HG03354 (cell line): ENCODE measurements at regions not wholly inside any gene's neighbourhood (a gene's known extent, or its start where the extent isn't known, plus 50 kb on each side); places are given as distances from the start of the nearest gene placed in this dataset.
"Not testable (repeated sequence)": the region's sequence is repeated elsewhere in the genome, so short reads cannot be mapped to it uniquely, and the experiment has no call there.

Experiments
- ATAC-seq: cut with Tn5 transposase; IDR thresholded peaks from one replicate; pipeline ENCODE4 v1.9.1; 2021; ENCODE audit warnings: mild to moderate bottlenecking; ENCODE audit not compliant: unreplicated experiment, poor library complexity, severe bottlenecking

DNA sequence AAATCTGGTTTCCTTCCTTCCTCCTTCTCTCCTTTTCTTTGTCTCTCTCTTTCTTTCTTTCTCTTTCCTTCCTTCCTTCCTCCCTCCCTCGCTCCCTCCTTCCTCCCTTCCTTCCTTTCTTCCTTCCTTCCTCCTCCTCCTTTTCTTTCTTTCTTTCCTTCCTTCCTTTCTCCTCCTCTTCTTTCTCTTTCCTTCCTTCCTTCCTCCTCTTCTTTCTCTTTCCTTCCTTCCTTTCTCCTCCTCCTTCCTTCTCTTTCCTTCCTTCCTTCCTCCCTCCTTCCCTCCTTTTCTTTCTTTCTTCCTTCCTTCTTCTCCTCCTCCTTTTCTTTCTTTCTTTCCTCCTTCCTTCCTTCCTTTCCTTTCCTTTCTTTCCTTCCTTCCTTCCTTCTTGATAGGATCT, 61.2 kb downstream of the VIP start:
- ATAC-seq: no peak

- ATAC-seq: no peak
Measured at GRCh38 chr6:152815230-152815872, 64.8 kb downstream of the VIP start.

- no peak for ATAC-seq
Measured at GRCh38 chr6:152816055-152816454, 65.5 kb downstream of the VIP start.

GRCh38 chr6:152821525-152821924, 70.9 kb downstream of the VIP start:
- no peak for ATAC-seq

- ATAC-seq: no peak
Measured at GRCh38 chr6:152824666-152825065, 74.1 kb downstream of the VIP start.

DNA sequence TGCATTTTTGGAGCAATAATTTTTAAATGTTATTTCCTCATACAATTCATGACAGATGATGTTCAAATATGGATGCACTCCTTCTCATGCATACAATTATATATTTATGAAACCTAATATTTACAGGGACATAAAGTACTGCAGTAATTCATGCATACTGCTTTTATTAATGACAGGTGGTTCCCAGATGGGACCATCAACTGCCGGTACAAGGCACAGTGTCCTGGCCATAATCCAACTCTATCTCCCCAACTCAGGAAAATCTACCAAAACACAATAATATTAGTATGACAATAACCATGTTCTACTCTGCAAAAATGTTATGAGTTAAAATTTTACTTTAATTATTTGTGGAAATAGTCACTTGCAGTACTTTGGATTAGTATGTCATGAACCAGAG, 77.8 kb downstream of the VIP start:
- no peak for ATAC-seq

GRCh38 chr6:152834366-152834765, 83.8 kb downstream of the VIP start:
- ATAC-seq: not testable (repeated sequence)

GRCh38 chr6:152836523-152836922, 85.9 kb downstream of the VIP start:
- no peak for ATAC-seq

DNA sequence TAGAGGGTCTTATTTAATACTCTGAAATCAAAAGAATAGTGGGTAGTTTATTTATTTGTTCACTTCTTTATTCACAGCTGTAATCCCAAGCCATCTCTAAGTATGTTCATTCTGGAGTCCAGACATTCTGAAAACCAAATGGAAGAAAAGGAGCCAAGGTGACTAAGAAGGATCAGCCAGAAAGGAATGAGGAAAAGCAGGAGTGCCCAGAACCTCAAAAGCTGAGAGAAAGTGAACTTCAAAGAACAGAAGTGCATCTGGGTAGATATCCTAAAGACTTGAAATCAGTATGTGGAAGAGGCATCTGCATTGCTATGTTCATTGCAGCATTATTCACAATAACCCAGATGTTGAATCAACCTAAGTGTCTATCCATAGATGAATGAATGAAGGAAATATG, 94.8 kb downstream of the VIP start:
- no peak for ATAC-seq

- no peak for ATAC-seq
Measured at GRCh38 chr6:152846825-152847224, 96.2 kb downstream of the VIP start.

DNA sequence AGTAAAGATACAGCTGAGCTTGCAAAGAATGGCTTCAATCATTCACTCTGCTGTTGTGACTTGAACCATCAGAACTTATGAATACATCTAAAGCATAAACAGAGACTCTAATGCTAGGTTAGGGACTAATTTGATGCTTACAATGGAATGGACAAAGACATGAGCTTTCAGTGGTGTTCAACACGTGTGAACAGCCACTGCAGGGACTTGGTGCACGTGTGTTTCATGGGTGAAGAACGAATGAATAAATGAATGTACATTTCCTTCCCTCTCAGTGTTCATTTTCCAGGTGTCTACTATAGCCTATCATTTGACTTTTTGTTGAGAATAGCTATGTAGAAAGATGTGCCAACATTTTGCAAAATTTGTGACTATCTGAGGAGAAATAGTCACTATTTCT, 98.3 kb downstream of the VIP start:
- ATAC-seq: no peak

- ATAC-seq: no peak
Measured at GRCh38 chr6:152854086-152854795, 103.6 kb downstream of the VIP start.

GRCh38 chr6:152858141-152858540, 107.5 kb downstream of the VIP start:
- no peak for ATAC-seq

GRCh38 chr6:152859225-152859624, 108.6 kb downstream of the VIP start:
- no peak for ATAC-seq

DNA sequence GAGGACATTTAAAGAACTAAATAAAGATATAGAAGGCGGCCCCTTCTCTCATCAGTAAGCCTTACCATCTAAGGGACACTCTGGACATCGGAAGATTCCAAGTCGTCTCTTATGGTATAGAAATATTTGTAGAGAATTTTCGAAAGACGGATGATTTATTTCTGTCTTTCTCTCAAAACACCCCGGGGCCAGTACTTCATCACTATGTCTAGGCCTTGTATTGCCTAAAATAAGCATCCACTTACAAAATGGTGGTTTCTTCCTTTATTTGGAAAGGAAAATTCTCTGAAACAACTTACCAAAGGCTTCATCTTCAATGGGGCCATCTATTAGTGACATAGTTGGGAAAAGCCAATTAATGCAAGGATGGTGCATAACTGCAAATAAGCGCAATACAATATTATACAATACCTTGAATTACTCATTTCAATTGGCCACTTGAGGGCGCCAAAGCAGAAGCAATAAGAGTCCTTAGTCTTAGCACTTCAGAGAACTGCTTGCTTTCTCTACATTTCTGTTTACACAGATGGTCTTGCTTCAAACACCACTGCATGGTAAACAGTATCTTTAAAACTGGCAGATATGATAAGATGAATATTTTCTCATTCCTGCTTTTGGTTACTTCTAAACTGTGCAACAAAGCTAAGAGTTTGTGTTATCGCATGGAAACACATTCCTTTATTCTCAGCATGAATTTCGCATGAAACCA, 113.2 kb downstream of the VIP start:
- ATAC-seq: peak; percentile 98

GRCh38 chr6:152874267-152874666, 108.6 kb downstream of the FBXO5 start:
- ATAC-seq: no peak

DNA sequence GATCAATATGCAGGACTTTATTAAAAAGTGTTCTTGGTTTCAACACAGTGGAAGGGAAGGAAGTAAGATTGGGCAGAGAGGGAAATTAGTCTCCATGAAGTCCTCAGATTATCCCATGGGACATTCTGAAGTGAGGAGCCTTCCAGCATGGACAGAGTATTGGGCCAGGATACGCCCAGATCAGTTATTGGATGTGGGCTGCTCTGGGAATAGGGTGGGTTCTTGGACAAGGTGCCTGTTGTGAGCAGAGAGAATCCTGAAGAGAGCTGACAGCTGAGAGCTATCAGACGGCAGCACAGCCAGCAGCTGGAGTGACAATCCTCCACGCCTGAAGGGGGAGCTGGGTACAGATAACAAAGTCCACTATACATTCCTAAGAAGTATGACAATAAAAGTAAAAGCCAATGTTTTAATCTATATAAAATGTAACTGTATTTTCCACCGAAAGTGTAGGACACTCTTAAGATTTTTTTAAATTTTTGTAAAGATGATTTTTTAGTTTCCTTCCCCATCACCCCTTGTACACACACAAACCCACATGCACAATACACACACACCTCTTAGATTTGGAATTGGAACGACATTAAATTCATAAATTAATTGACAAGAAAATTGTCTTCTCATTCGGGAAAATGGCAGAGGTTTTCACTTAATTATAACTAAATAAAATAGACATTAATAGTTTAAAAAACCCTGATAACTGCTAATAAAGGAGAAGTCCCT, 107.8 kb downstream of the FBXO5 start:
- ATAC-seq: no peak

DNA sequence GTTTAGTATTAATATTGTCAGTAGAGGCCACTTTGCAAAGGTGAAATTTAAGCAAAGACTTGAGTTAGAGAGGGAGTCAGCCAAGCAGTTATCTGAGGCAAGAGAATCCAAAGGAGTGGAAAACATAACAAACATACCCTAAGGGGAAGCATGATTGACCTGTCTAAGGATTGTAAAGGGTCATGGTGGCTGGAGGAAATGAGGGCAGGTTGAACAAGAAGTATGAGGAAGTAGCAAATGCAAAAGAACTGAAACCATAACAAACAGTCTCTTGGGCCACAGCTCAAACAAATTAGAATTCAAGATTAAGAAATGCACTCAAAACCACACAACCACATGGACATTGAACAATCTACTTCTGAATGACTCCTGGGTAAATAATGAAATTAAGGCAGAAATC, 103.2 kb downstream of the FBXO5 start:
- peak; percentile 48 for ATAC-seq

GRCh38 chr6:152893187-152893586, 89.7 kb downstream of the FBXO5 start:
- no peak for ATAC-seq

- ATAC-seq: no peak
Measured at GRCh38 chr6:152896923-152897322, 85.9 kb downstream of the FBXO5 start.
